ENCODE measurements at regions not wholly inside any gene's neighbourhood (a gene's known extent, or its start where the extent isn't known, plus 50 kb on each side); places are given as distances from the start of the nearest gene placed in this dataset.
"Not testable (repeated sequence)": the region's sequence is repeated elsewhere in the genome, so short reads cannot be mapped to it uniquely, and the experiment has no call there.

DNA sequence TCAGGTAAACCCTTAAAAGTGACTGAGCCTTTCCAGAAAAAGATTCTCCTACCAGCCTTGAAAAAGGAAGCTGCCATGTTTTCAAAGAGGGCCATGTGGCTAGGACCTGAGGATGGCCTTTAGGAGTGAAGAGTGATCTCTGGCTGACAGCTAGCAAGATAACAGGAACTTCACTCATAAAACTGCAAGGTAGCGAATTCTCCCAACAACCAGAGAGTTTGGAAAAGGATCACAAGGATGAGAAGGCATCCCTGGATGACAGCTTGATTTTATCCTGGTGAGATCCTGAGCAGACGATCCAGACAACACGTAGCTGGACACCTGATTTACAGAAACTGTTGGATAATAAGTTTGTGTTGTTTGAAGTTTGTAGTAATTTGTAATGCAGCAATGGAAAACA is 115.6 kb upstream of the FBXO33 start:
- Mint-ChIP-seq H3K27me3 (ENCODE audit: low read depth in 2 of 2) (no peaks in the 10 kb centered on the region), H3K4me3 (no peak overlapping the region), H3K27ac (no peak overlapping the region), H3K36me3 (peaks cover 14% of the 10 kb centered on the region), H3K4me1 (no peaks in the 10 kb centered on the region), H3K9me3 (peaks cover 13 to 21% of the 10 kb centered on the region in 2 donors)
- no peak overlapping the region for H3K27ac ChIP-seq (ENCODE audit: low read length)
- no peak overlapping the region for H3K4me3 ChIP-seq (ENCODE audit: low read length)
- DNase-seq (no peak), ATAC-seq (no peak)
- H3K36me3 ChIP-seq (ENCODE audit: control insufficient read depth, insufficient read depth, low read length) = no peaks in the 10 kb centered on the region
- no peaks in the 10 kb centered on the region for H3K27me3 ChIP-seq (ENCODE audit: control insufficient read depth, insufficient read depth, low read length)
- TF ChIP-seq, protein P1, sequence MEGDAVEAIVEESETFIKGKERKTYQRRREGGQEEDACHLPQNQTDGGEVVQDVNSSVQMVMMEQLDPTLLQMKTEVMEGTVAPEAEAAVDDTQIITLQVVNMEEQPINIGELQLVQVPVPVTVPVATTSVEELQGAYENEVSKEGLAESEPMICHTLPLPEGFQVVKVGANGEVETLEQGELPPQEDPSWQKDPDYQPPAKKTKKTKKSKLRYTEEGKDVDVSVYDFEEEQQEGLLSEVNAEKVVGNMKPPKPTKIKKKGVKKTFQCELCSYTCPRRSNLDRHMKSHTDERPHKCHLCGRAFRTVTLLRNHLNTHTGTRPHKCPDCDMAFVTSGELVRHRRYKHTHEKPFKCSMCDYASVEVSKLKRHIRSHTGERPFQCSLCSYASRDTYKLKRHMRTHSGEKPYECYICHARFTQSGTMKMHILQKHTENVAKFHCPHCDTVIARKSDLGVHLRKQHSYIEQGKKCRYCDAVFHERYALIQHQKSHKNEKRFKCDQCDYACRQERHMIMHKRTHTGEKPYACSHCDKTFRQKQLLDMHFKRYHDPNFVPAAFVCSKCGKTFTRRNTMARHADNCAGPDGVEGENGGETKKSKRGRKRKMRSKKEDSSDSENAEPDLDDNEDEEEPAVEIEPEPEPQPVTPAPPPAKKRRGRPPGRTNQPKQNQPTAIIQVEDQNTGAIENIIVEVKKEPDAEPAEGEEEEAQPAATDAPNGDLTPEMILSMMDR (IDR thresholded peaks at IDR 0.05) = no peak
- WGBS (ENCODE audit: insufficient coverage) = 93% methylated on average over 3 of the region's 3 CpGs
- H3K9me3 ChIP-seq (ENCODE audit: control insufficient read depth, insufficient read depth, low read length) = peaks cover 4% of the 10 kb centered on the region
- intact Hi-C loops (cut with micrococcal nuclease) = no loop called here
- no peaks in the 10 kb centered on the region for H3K4me1 ChIP-seq (ENCODE audit: control insufficient read depth, insufficient read depth, low read length)

GRCh38 chr14:39505812-39506211 is 73.6 kb upstream of the FBXO33 start:
- 64% methylated on average over 1 of the region's 1 CpG for WGBS (ENCODE audit: insufficient coverage)
- intact Hi-C loops (cut with micrococcal nuclease) = no loop called here
- no peak for ATAC-seq

DNA sequence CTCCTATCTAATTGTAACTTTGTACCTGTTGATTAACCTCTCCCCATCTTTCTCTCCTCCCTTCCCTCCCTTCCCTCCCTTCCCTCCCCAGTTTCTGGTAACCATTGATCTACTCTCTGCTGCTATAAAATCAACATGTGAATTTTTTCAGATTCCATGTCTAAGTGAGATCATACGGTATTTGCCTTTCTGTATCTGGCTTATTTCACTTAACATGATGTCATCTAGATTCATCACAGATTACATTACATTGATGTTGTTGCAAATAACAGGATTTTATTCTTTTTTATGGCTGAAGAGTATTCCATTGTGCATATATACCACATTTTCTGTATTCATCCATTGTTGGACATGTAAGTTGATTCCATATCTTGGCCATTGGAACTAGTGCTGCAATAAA is 68.0 kb upstream of the FBXO33 start:
- Mint-ChIP-seq H3K4me3 (no peak overlapping the region), H3K27ac (no peak overlapping the region), H3K4me1 (no peaks in the 10 kb centered on the region), H3K36me3 (no peaks in the 10 kb centered on the region), H3K27me3 (ENCODE audit: low read depth in 2 of 2) (peaks cover 0 to 5% of the 10 kb centered on the region in 2 donors), H3K9me3 (no peaks in the 10 kb centered on the region)
- Histone ChIP-seq H3K4me1 (ENCODE audit: control insufficient read depth, insufficient read depth, low read length) (no peaks in the 10 kb centered on the region), H3K4me3 (ENCODE audit: low read length) (no peak overlapping the region), H3K9me3 (ENCODE audit: control insufficient read depth, insufficient read depth, low read length) (no peaks in the 10 kb centered on the region), H3K27me3 (ENCODE audit: control insufficient read depth, insufficient read depth, low read length) (no peaks in the 10 kb centered on the region), H3K27ac (ENCODE audit: low read length) (no peak overlapping the region), H3K36me3 (ENCODE audit: control insufficient read depth, insufficient read depth, low read length) (no peaks in the 10 kb centered on the region)
- 100% methylated on average over 1 of the region's 1 CpG for WGBS (ENCODE audit: insufficient coverage)
- TF ChIP-seq, protein P1 (IDR thresholded peaks at IDR 0.05) = no peak
- DNase-seq (no peak), ATAC-seq (no peak)
- intact Hi-C loops (cut with micrococcal nuclease) = no loop called here

More at GRCh38 chr14:39505812-39506211, 73.6 kb upstream of the FBXO33 start:
- H3K36me3 ChIP-seq (ENCODE audit: control insufficient read depth, insufficient read depth, low read length) = no peaks in the 10 kb centered on the region
- Mint-ChIP-seq H3K27ac (no peak overlapping the region), H3K4me1 (no peaks in the 10 kb centered on the region), H3K9me3 (peaks cover 7 to 12% of the 10 kb centered on the region in 2 donors), H3K36me3 (peaks cover 11% of the 10 kb centered on the region), H3K27me3 (ENCODE audit: low read depth in 2 of 2) (peaks cover 0 to 3% of the 10 kb centered on the region in 2 donors), H3K4me3 (no peak overlapping the region)
- no peaks in the 10 kb centered on the region for H3K4me1 ChIP-seq (ENCODE audit: control insufficient read depth, insufficient read depth, low read length)
- H3K27ac ChIP-seq (ENCODE audit: low read length) = no peak overlapping the region
- TF ChIP-seq, protein P1 (IDR thresholded peaks at IDR 0.05) = no peak
- no peaks in the 10 kb centered on the region for H3K27me3 ChIP-seq (ENCODE audit: control insufficient read depth, insufficient read depth, low read length)
- H3K4me3 ChIP-seq (ENCODE audit: low read length) = no peak overlapping the region
- DNase-seq = no peak
- peaks cover 8% of the 10 kb centered on the region for H3K9me3 ChIP-seq (ENCODE audit: control insufficient read depth, insufficient read depth, low read length)

- no peak for ATAC-seq
- no peak overlapping the region for H3K27ac ChIP-seq (ENCODE audit: low read length)
- Mint-ChIP-seq H3K4me1 (no peaks in the 10 kb centered on the region), H3K27ac (no peak overlapping the region), H3K9me3 (no peaks in the 10 kb centered on the region), H3K4me3 (no peak overlapping the region), H3K36me3 (no peaks in the 10 kb centered on the region), H3K27me3 (ENCODE audit: low read depth in 2 of 2) (peaks cover 0 to 6% of the 10 kb centered on the region in 2 donors)
- TF ChIP-seq, protein P1 (IDR thresholded peaks at IDR 0.05) = no peak
- no peaks in the 10 kb centered on the region for H3K27me3 ChIP-seq (ENCODE audit: control insufficient read depth, insufficient read depth, low read length)
- H3K9me3 ChIP-seq (ENCODE audit: control insufficient read depth, insufficient read depth, low read length) = no peaks in the 10 kb centered on the region
- H3K4me3 ChIP-seq (ENCODE audit: low read length) = no peak overlapping the region
- intact Hi-C loops (cut with micrococcal nuclease) = no loop called here
- H3K4me1 ChIP-seq (ENCODE audit: control insufficient read depth, insufficient read depth, low read length) = no peaks in the 10 kb centered on the region
- DNase-seq = no peak
- H3K36me3 ChIP-seq (ENCODE audit: control insufficient read depth, insufficient read depth, low read length) = no peaks in the 10 kb centered on the region
Measured at GRCh38 chr14:39499514-39499913, 67.3 kb upstream of the FBXO33 start.

DNA sequence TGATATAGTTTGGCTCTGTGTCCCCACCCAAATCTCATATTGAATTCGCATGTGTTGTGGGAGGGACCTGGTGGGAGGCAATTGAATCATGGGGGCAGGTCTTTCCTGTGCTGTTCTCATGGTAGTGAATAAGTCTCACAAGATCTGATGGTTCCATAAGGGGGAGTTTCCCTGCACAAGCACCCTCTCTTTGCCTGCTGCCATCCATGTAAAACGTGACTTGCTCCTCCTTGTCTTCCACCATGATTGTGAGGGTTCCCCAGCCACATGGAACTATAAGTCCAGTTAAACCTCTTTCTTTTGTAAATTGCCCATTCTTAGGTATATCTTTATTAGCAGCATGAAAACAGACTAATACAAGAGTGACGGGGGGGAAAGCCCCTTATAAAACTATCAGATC is 65.4 kb upstream of the FBXO33 start:
- H3K4me3 Mint-ChIP-seq; H3K36me3 Mint-ChIP-seq; H3K4me1 ChIP-seq (ENCODE audit: control insufficient read depth, insufficient read depth, low read length); H3K27me3 Mint-ChIP-seq (ENCODE audit: low read depth in 2 of 2); H3K9me3 Mint-ChIP-seq; DNase-seq; H3K27ac ChIP-seq (ENCODE audit: low read length); H3K27ac Mint-ChIP-seq; H3K27me3 ChIP-seq (ENCODE audit: control insufficient read depth, insufficient read depth, low read length); H3K4me3 ChIP-seq (ENCODE audit: low read length); H3K36me3 ChIP-seq (ENCODE audit: control insufficient read depth, insufficient read depth, low read length); ATAC-seq; H3K4me1 Mint-ChIP-seq; H3K9me3 ChIP-seq (ENCODE audit: control insufficient read depth, insufficient read depth, low read length); intact Hi-C loops (cut with micrococcal nuclease): not testable (repeated sequence)
- 77% methylated on average over 3 of the region's 3 CpGs for WGBS (ENCODE audit: insufficient coverage)
